Thyroid gland (tissue), 4 donors: ENCODE measurements at regions not wholly inside any gene's neighbourhood (a gene's known extent, or its start where the extent isn't known, plus 50 kb on each side); places are given as distances from the start of the nearest gene placed in this dataset.

Experiments used
- DNase-seq, 2 donors: peaks; one replicate each; pipeline ENCODE4 v3.0.0-alpha.2; 2019
- H3K27ac ChIP-seq, 3 donors: fragments of 200-600 bp; sonication (generic); 1 replicate in 2 of 3; 2 replicates in 1 of 3; pipeline ENCODE4 v1.5.1; 2016 to 2019; ENCODE audit warnings: mild to moderate bottlenecking in 1 of 3, moderate library complexity in 1 of 3
- H3K27me3 ChIP-seq: fragments of 200-600 bp; sonication (generic); one replicate; pipeline ENCODE4 v1.5.1; 2019
- H3K36me3 ChIP-seq, 2 donors: fragments of 200-600 bp; sonication (generic); one replicate each; pipeline ENCODE4 v1.5.1; 2016 to 2019
- H3K4me1 ChIP-seq, 2 donors: fragments of 200-600 bp; sonication (generic); one replicate each; pipeline ENCODE4 v1.5.1; 2017 to 2019
- H3K4me3 ChIP-seq, 3 donors: fragments of 200-600 bp; sonication (generic); replicated peaks in 1 of 3; 1 replicate in 2 of 3; 2 replicates in 1 of 3; pipeline ENCODE4 v1.5.1; 2016; ENCODE audit warnings: mild to moderate bottlenecking in 1 of 3
- H3K9me3 ChIP-seq: fragments of 200-600 bp; sonication (generic); one replicate; pipeline ENCODE4 v1.5.1; 2017
- POLR2A ChIP-seq, 2 donors: fragments of 450-650 bp; IDR thresholded peaks; one replicate each; pipeline ENCODE4 v1.6.1; 2017; ENCODE audit warnings: antibody characterized with exemption in 2 of 2, mild to moderate bottlenecking in 2 of 2, moderate library complexity in 1 of 2
- WGBS, 2 donors: methylation state at CpG; one replicate each; pipeline ENCODE4 v1.1.5; 2017; 5-methylcytosine and 5-hydroxymethylcytosine counted together
- intact Hi-C: fragments of 100-400 bp; cut with DNase I; formaldehyde crosslinking; loops from one replicate; pipeline ENCODE4 v1.15.1; 2023
- TF ChIP-seq, protein P1 (sequence below), 6 experiments: fragments of 200-600 bp in 3 of 6; fragments of 450-650 bp in 3 of 6; sonication (generic) in 3 of 6; IDR thresholded peaks; one replicate each; pipeline ENCODE4 v1.5.1; 2016 to 2019; ENCODE audit warnings: antibody characterized with exemption in 6 of 6, mild to moderate bottlenecking in 2 of 6, inconsistent platforms in 1 of 6, moderate library complexity in 1 of 6

DNA sequence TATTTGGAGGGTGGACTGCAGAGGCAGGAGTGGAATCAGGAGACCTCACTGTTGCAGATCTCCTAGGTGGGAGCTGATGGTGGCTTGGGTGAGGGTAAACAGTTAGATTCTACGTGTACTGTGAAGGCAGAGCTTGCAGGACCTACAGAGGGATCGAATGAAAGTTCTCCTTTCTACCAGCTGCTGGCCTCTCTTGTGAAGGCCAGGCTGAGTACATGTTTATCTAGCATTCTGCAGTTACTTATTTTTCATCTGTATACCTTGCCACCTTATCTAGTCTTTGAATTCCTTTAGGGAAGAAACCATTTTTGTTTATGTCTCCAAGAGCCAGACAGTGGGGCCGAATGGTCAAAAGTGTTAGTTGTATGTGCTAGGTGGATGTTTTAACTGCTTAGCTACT lies 57.6 kb downstream of the PTTG1 start:
- Histone ChIP-seq H3K27ac (no peak overlapping the region), H3K27me3 (no peaks in the 10 kb centered on the region), H3K9me3 (no peaks in the 10 kb centered on the region), H3K4me1 (no peaks in the 10 kb centered on the region), H3K36me3 (no peaks in the 10 kb centered on the region), H3K4me3 (no peak overlapping the region)
- 91 to 94% methylated on average over 3 of the region's 3 CpGs for WGBS, 2 donors
- intact Hi-C loops: no loop called here
- no peak for TF ChIP-seq POLR2A (IDR thresholded peaks at IDR 0.05)
- TF ChIP-seq, protein P1, sequence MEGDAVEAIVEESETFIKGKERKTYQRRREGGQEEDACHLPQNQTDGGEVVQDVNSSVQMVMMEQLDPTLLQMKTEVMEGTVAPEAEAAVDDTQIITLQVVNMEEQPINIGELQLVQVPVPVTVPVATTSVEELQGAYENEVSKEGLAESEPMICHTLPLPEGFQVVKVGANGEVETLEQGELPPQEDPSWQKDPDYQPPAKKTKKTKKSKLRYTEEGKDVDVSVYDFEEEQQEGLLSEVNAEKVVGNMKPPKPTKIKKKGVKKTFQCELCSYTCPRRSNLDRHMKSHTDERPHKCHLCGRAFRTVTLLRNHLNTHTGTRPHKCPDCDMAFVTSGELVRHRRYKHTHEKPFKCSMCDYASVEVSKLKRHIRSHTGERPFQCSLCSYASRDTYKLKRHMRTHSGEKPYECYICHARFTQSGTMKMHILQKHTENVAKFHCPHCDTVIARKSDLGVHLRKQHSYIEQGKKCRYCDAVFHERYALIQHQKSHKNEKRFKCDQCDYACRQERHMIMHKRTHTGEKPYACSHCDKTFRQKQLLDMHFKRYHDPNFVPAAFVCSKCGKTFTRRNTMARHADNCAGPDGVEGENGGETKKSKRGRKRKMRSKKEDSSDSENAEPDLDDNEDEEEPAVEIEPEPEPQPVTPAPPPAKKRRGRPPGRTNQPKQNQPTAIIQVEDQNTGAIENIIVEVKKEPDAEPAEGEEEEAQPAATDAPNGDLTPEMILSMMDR (IDR thresholded peaks at IDR 0.05): no peak
- DNase-seq: no peak

- intact Hi-C loops: no loop called here
- WGBS, 2 donors: 58 to 64% methylated on average over 7 of the region's 7 CpGs
- no peak for DNase-seq
- H3K4me3 ChIP-seq: no peak overlapping the region
- H3K27ac ChIP-seq: no peak overlapping the region
- no peaks in the 10 kb centered on the region for H3K9me3 ChIP-seq
- H3K36me3 ChIP-seq: no peaks in the 10 kb centered on the region
- no peaks in the 10 kb centered on the region for H3K4me1 ChIP-seq
- no peak for TF ChIP-seq POLR2A (IDR thresholded peaks at IDR 0.05)
- TF ChIP-seq, protein P1 (IDR thresholded peaks at IDR 0.05): no peak
- no peaks in the 10 kb centered on the region for H3K27me3 ChIP-seq
Measured at GRCh38 chr5:160479926-160480325, 58.3 kb downstream of the PTTG1 start.

DNA sequence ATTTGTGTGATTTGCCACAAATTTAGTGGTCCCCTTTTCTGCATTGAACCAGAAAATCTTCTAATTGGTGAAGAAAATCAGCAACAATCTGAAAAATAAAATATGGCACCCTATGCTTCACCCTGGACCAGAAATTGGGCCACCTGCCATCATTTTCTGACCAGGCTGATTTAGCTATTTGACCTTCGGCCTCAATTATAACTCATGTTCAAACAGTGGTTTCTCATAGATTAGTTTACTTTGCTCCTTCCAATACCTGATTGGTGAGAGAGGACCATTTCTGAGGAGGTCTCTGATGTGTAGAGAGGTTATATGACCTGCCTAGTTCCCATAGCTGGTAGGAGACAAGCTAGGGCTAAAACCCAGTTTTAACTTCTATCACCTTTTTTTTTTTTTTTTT lies 59.0 kb downstream of the PTTG1 start:
- no peak for DNase-seq
- no peaks in the 10 kb centered on the region for H3K4me1 ChIP-seq
- H3K4me3 ChIP-seq: no peak overlapping the region
- H3K27me3 ChIP-seq: no peaks in the 10 kb centered on the region
- intact Hi-C loops: no loop called here
- no peaks in the 10 kb centered on the region for H3K36me3 ChIP-seq
- H3K27ac ChIP-seq: no peak overlapping the region
- TF ChIP-seq, protein P1 (IDR thresholded peaks at IDR 0.05): no peak
- no peak for TF ChIP-seq POLR2A (IDR thresholded peaks at IDR 0.05)
- no peaks in the 10 kb centered on the region for H3K9me3 ChIP-seq
- 94 to 100% methylated on average over 1 of the region's 1 CpG for WGBS, 2 donors

DNA sequence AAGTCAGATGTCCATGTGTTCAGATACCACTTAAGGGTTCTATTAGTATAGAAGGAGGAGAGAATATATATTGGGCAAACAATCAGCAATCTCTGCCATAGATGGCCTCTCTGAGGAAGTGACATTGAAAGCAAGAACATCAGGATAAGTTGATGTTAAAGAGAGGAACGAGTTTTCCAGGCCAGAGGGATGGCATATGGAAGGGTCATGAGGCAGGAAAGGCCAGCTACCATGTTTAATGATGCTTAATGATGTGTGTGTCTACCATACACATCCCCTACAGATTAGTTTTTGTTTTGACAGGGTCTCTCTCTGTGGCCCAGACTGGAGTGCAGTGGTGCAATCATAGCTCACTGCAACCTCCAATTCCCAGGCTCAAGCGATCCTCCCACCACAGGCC lies 63.0 kb downstream of the PTTG1 start:
- Histone ChIP-seq H3K4me3 (no peak overlapping the region), H3K4me1 (no peaks in the 10 kb centered on the region), H3K9me3 (no peaks in the 10 kb centered on the region), H3K27me3 (no peaks in the 10 kb centered on the region), H3K36me3 (no peaks in the 10 kb centered on the region), H3K27ac (no peak overlapping the region)
- no peak for TF ChIP-seq POLR2A (IDR thresholded peaks at IDR 0.05)
- TF ChIP-seq, protein P1 (IDR thresholded peaks at IDR 0.05): no peak
- DNase-seq: no peak
- WGBS, 2 donors: 87 to 99% methylated on average over 2 of the region's 2 CpGs
- intact Hi-C loops: no loop called here

- DNase-seq: no peak
- intact Hi-C loops: no loop called here
Measured at GRCh38 chr5:160485364-160485969, 63.8 kb downstream of the PTTG1 start.

More at GRCh38 chr5:160485364-160485969, 63.8 kb downstream of the PTTG1 start:
- 84 to 86% methylated on average over 5 of the region's 5 CpGs for WGBS, 2 donors
- H3K4me1 ChIP-seq: no peaks in the 10 kb centered on the region
- no peak overlapping the region for H3K27ac ChIP-seq
- H3K4me3 ChIP-seq: no peak overlapping the region
- H3K36me3 ChIP-seq: no peaks in the 10 kb centered on the region
- no peaks in the 10 kb centered on the region for H3K27me3 ChIP-seq
- H3K9me3 ChIP-seq: no peaks in the 10 kb centered on the region
- no peak for TF ChIP-seq POLR2A (IDR thresholded peaks at IDR 0.05)
- TF ChIP-seq, protein P1 (IDR thresholded peaks at IDR 0.05): no peak
